Effector memory CD4-positive, alpha-beta T cell (primary cell): ENCODE measurements at regions not wholly inside any gene's neighbourhood (a gene's known extent, or its start where the extent isn't known, plus 50 kb on each side); places are given as distances from the start of the nearest gene placed in this dataset.

Experiments
- DNase-seq, 3 donors: peaks; one replicate each; pipeline ENCODE4 v3.0.0-alpha.2; 2020
- H3K27ac ChIP-seq: 2 replicates; pipeline ENCODE4 v1.7.0; 2013; ENCODE audit warnings: mild to moderate bottlenecking, low read length, moderate library complexity; ENCODE audit not compliant: insufficient read depth, poor library complexity, severe bottlenecking
- H3K27me3 ChIP-seq: replicated peaks from 2 replicates; pipeline ENCODE4 v1.7.0; 2013; ENCODE audit warnings: mild to moderate bottlenecking, low read length; ENCODE audit not compliant: insufficient read depth, control insufficient read depth, poor library complexity, severe bottlenecking
- H3K36me3 ChIP-seq: 2 replicates; pipeline ENCODE4 v1.7.0; 2013; ENCODE audit warnings: mild to moderate bottlenecking, low read length, moderate library complexity; ENCODE audit not compliant: control insufficient read depth, insufficient read depth
- H3K4me1 ChIP-seq: 2 replicates; pipeline ENCODE4 v1.7.0; 2013; ENCODE audit warnings: low read length, mild to moderate bottlenecking; ENCODE audit not compliant: control insufficient read depth, insufficient read depth, poor library complexity, severe bottlenecking
- H3K4me3 ChIP-seq: 2 replicates; pipeline ENCODE4 v1.7.0; 2013; ENCODE audit warnings: low read length, low read depth, mild to moderate bottlenecking; ENCODE audit not compliant: insufficient read depth, poor library complexity, severe bottlenecking
- H3K9me3 ChIP-seq: 2 replicates; pipeline ENCODE4 v1.7.0; 2013; ENCODE audit warnings: mild to moderate bottlenecking, low read length, moderate library complexity; ENCODE audit not compliant: control insufficient read depth

GRCh38 chrX:148422526-148422925 lies 77.9 kb upstream of the AFF2 start:
- Histone ChIP-seq H3K4me3 (no peak overlapping the region), H3K27me3 (no peaks in the 10 kb centered on the region), H3K4me1 (no peaks in the 10 kb centered on the region), H3K36me3 (no peaks in the 10 kb centered on the region), H3K9me3 (no peaks in the 10 kb centered on the region), H3K27ac (no peak overlapping the region)
- no peak for DNase-seq

DNA sequence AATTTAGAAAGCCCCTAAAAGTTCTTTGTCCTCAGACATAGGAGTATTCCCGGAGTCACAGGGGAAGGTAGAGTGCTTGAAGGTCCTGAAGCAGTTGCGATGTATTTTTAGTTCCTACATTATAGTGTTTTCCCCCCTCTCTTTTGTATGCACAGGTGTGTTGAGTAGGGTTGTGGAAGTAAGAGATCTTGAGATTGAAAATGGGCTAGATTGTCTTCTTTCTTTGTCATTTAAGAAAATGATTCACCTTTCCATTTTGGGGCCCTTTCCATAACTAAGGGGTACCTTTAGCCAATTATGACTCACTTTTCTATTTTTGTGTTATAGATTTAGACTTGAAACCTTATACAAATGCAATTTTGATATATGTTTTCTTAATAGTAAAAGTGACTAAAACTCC lies 75.8 kb upstream of the AFF2 start:
- Histone ChIP-seq H3K27ac (no peak overlapping the region), H3K4me1 (no peaks in the 10 kb centered on the region), H3K27me3 (no peaks in the 10 kb centered on the region), H3K36me3 (no peaks in the 10 kb centered on the region), H3K4me3 (no peak overlapping the region), H3K9me3 (no peaks in the 10 kb centered on the region)
- DNase-seq = no peak

- no peak for DNase-seq
- Histone ChIP-seq H3K9me3 (no peaks in the 10 kb centered on the region), H3K4me3 (no peak overlapping the region), H3K27ac (no peak overlapping the region), H3K36me3 (no peaks in the 10 kb centered on the region), H3K4me1 (no peaks in the 10 kb centered on the region), H3K27me3 (no peaks in the 10 kb centered on the region)
Measured at GRCh38 chrX:148426467-148426866, 74.0 kb upstream of the AFF2 start.

- H3K36me3 ChIP-seq = no peaks in the 10 kb centered on the region
- DNase-seq = no peak
Measured at GRCh38 chrX:148441387-148441786, 59.0 kb upstream of the AFF2 start.

DNA sequence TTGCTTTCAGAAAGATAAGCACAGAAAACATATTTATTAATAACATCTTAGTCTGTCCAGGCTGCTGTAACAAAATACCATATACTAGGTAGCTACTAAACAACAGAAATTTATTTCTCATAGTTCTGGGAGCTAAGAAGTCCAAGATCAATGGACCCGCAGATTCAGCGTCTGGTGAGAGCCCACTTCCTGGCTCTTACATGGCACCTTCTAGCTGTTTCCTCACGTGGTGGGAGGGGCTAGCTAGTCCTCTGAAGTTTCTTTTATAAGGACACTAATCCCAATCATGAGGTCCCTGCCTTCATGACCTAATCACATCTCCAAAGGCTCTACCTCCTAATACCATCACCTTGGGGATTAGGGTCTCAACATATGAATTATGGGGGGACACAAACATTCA lies 57.2 kb upstream of the AFF2 start:
- DNase-seq = no peak
- Histone ChIP-seq H3K36me3 (no peaks in the 10 kb centered on the region), H3K27ac (no peak overlapping the region), H3K4me1 (no peaks in the 10 kb centered on the region), H3K27me3 (no peaks in the 10 kb centered on the region), H3K9me3 (no peaks in the 10 kb centered on the region), H3K4me3 (no peak overlapping the region)

More at GRCh38 chrX:148441387-148441786, 59.0 kb upstream of the AFF2 start:
- no peaks in the 10 kb centered on the region for H3K27me3 ChIP-seq
- no peak overlapping the region for H3K27ac ChIP-seq
- no peaks in the 10 kb centered on the region for H3K4me1 ChIP-seq
- H3K9me3 ChIP-seq = no peaks in the 10 kb centered on the region
- H3K4me3 ChIP-seq = no peak overlapping the region

DNA sequence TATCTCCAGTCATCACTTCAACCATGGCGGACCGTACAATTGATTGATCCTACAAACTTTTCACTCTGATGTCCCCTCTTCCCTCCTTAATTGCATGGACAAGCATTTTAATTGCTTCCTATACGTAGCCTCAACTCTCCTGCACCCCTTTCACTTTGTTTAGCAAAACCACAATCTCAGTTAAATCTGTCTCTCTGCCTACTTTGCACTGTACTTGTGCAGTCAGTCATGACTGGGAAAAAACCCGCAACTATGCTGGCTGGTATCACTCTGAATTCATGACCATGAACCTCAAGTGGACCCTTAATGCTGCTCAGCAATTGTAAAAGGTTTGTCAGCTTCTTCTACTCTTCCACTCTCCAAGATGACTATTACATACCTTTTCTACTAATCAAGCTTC lies 51.7 kb upstream of the AFF2 start:
- DNase-seq = no peak
- no peak overlapping the region for H3K4me3 ChIP-seq
- H3K27ac ChIP-seq = no peak overlapping the region
- H3K27me3 ChIP-seq = no peaks in the 10 kb centered on the region
- H3K36me3 ChIP-seq = no peaks in the 10 kb centered on the region
- H3K4me1 ChIP-seq = no peaks in the 10 kb centered on the region
- no peaks in the 10 kb centered on the region for H3K9me3 ChIP-seq
